ENCODE measurements at regions not wholly inside any gene's neighbourhood (a gene's known extent, or its start where the extent isn't known, plus 50 kb on each side); places are given as distances from the start of the nearest gene placed in this dataset.

GRCh38 chr22:47633111-47633510 lies 870.7 kb downstream of the TBC1D22A start:
- no peak for DNase-seq

- no peak for DNase-seq
Observed at GRCh38 chr22:47632701-47633100, 870.3 kb downstream of the TBC1D22A start.

DNA sequence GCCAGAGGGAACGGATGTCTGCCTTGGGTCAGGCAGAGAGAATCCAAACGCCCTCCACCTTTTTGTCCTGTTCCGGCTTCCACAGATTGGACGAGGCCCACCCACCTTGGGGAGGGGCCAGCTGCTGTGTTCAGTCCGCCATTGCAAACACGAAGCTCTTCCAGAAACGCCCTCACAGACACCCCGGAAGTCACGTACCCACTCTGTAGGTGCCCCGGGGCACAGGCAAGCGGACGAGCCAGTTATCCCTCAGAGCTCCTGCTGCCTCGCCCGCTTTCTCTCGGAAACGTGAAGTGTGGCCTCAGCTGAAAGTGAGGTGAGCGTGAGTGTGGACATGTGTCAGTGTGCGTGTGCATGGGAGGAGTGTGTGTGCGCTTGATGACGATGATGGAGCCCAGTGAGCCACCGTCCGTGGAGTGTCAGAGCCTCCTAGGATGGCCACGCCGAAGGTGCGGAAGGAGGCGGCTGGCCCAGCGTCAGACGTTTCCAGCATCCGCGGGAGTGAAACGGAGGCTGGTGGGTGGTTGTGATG lies 869.2 kb downstream of the TBC1D22A start:
- DNase-seq, result peak in 1 of 51 donors; percentile 12

DNA sequence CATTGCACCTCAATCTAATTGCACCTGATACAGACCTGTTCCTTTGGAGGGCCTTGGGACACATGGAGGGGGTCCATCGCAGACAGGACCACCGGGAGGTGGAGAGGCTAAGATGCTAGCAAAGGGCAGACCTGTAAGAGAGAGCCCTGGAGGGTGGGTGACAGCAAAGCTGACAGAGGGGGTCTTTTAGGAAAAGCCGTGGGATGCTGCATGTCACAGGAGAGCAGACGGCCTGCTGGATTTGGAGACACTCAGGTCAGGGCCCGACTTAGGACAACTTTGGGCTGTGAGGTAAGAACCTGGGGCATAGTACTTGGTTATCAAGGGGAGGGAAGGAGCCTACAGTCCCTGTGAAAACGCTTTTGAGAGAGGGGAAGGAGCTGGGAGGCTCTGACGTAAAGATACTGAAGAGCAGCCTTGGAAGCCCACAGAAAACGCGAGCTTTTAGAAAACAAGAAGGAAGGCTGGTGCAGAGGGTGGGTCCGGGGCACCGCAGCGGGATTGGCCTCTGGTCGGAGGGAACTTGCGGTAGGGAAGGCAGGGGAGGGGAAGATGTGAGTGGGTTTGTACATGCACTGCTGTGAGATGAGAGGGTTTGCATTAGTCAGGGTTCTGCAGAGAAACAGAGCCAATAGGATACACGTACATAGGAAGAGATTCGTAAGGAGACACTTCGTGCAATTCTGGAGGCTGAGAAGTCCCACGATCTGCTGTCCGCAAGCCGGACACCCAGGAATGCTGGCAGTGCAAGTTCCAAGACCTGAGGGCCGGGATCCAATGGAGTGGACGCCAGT lies 868.5 kb downstream of the TBC1D22A start:
- no peak for DNase-seq

DNA sequence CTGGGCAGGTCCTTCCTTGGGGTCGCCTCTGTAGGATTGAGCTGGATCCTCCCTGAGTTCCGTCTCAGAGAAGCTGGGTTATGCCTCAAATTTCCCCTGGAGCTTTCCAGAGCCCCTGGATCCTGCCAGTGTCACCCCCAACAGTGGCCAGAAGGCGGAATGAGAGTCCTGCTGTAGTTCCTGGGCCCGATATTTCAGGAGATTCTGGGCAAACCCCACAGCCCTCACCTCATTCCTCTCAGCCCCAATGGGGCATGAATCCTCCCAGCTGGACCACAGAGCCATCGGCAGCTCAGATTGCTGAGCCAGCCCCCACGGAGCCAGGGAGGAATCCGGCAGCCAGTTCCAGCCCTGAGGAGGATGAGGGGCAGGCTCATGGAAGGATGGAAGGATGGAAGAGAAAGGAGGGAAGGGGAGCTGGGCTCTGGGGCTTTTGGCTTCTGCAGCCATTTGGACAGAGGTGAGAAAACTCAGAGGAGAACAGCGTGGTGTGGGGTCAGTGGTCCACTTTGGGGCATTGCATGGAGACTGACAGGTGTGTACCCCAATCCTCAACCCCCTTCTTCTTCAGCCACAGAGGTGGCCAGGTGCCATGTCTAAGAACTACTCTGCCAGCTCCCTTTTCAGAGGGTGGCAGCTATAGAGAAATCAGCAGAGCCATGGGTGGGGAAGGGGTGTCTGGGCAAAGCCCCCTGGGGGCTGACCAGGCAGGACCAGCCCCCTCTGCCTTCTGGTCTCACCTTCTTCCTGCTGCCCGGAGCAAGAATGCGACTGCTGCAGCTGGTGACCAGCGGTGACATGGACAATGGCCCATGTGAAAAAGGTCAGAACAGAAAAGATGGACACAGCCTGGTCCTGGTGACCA lies 867.6 kb downstream of the TBC1D22A start:
- DNase-seq, result no peak

- DNase-seq, result no peak
Observed at GRCh38 chr22:47629273-47629711, 866.8 kb downstream of the TBC1D22A start.

DNA sequence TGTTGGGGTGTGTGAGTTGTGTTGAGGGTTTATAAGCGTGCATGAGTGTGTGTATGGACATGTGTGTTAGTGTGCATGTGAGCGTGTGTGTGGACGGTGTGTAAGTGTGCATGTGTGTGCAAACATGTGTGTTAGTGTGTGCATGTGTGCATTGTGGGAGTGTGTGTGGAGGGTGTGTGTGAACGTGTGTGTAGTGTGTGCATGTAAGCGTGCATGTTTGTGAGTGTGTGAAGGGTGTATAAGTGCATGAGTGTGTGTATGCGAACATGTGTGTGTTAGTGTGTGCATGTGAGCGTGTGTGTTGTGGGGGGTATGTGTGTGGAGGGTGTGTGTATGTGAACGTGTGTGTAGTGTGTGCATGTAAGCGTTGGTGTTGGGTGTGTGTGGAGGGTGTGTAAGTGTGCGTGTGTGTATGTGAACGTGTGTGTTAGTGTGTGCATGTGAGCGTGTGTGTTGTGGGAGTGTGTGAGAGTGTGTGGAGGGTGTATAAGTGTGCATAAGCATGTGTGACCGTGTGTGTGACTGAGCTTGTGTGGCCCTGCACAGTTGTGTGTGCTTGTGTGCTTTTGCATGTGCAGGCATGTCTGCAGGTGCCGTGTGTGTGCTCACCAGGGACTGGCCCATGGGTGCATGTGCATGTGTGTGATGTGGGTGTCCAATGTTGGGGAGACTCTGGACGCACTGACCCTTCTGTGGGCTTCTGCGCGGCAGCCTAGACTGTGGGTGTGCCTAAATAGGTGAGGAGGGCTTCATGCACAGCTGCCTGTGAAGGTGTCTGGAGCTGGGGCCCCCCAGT lies 866.2 kb downstream of the TBC1D22A start:
- DNase-seq, result no peak

DNA sequence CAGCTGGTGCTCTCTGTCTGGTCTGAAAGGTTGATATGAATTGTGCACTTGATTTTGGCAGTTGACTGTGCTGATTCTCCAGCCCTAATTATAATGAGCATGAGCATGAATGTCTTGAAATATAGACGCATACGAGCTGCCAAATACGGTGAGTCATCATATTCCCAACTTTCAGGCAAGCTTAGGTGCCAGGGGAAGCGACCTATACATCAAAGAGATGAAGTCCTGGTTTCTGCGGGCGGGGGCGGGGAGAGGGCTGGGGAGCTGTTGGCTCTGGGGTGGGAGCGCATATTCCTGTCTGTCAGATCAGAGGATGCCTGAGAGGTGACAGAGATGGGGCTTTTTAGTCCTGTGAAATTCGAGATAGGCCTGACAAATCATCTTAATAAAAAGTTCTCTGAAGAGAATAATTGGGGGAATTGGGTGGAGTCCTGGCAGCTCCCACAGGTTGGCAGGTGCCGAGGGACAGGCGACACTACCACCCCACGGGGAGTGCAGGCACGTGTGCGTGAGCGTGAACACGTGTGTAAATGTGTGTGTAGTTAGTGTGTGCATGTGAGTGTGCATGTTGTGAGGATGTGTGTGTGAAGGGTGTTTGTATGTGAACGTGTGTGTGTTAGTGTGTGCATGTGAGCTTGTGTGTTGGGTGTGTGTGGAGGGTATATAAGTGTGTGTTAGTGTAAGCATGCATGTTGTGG lies 865.3 kb downstream of the TBC1D22A start:
- peak in 2 of 51 donors; percentile 1 to 39 for DNase-seq

- DNase-seq, result no peak
Observed at GRCh38 chr22:47626428-47627390, 864.3 kb downstream of the TBC1D22A start.

- no peak for DNase-seq
Observed at GRCh38 chr22:47625531-47626427, 863.3 kb downstream of the TBC1D22A start.

- no peak for DNase-seq
Observed at GRCh38 chr22:47625013-47625385, 862.5 kb downstream of the TBC1D22A start.

GRCh38 chr22:47624252-47625012 lies 862.0 kb downstream of the TBC1D22A start:
- no peak for DNase-seq

DNA sequence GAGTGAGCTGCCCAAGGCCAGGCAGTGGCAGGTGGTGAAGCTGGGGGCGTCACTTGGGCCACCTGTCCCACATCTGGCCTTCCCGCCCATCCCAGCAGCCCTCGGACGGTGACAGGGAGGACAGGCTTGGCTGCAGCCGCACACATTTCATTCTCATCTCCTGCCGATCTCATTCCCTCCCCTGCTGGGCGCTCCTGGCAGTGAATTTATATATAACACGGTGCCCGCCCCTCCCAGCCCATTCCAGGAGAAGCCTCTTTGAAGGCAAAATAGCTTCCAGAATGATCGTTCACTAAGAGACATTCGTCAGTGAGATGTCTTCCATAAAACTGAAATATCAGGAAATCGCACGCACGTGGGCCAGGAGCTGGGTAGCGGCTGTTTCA lies 861.3 kb downstream of the TBC1D22A start:
- DNase-seq, result no peak

- no peak for DNase-seq
Observed at GRCh38 chr22:47623066-47623762, 860.8 kb downstream of the TBC1D22A start.

GRCh38 chr22:47622541-47622940 lies 860.1 kb downstream of the TBC1D22A start:
- no peak for DNase-seq

DNA sequence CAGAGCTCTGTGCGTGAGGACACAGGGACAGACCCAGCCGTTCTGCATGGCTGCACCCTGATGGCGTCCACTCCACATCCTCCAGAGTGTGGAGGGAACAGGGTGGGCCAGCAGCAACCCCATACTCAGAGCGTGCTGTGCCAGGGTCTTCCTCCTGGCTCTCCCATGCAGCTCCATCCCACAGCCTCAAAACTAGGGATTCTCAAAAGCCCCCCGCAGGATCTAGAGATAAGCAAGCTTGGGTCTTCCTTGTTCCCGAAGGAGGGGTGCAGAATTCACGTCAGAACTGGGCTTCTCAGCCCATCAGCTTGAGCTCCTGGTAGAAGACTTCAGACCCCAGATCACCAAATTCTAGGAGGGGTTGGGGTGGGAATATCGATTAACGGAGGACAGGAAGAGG lies 858.8 kb downstream of the TBC1D22A start:
- no peak for DNase-seq

- DNase-seq, result no peak
Observed at GRCh38 chr22:47620391-47620790, 857.9 kb downstream of the TBC1D22A start.

Data from hypothalamus (tissue), 51 donors.